Spleen (tissue), 7 donors: ENCODE measurements at regions not wholly inside any gene's neighbourhood (a gene's known extent, or its start where the extent isn't known, plus 50 kb on each side); places are given as distances from the start of the nearest gene placed in this dataset.

Source experiments
- CTCF ChIP-seq, 11 experiments: fragments of 200-600 bp in 7 of 11; fragments of 450-650 bp in 4 of 11; sonication (generic) in 4 of 11; IDR thresholded peaks in 8 of 11; conservative IDR thresholded peaks in 3 of 11; 1 replicate in 7 of 11; 2 replicates in 4 of 11; pipeline versions ENCODE4 v1.4.0 to v1.8.0; 2016 to 2021; ENCODE audit warnings: antibody characterized with exemption in 11 of 11, inconsistent platforms in 4 of 11, mild to moderate bottlenecking in 1 of 11
- POLR2A ChIP-seq, 3 donors: fragments of 450-650 bp; IDR thresholded peaks; one replicate each; pipeline ENCODE4 v1.5.1; 2017; ENCODE audit warnings: antibody characterized with exemption in 3 of 3, mild to moderate bottlenecking in 1 of 3
- POLR2AphosphoS5 ChIP-seq, 3 donors: sonication (generic); formaldehyde crosslinking; IDR thresholded peaks; one replicate each; pipeline ENCODE4 v1.5.1; 2017; ENCODE audit warnings: antibody characterized with exemption in 3 of 3
- donor health status: DM: no; HTN: no; CAD: no; lungs with moderate emphysema.
- donor health status: DM: no; HTN: no; CAD: no.
- donor health status: DM: no; HTN: no; CAD: no.

- TF ChIP-seq POLR2A (IDR thresholded peaks at IDR 0.05) (no peak), CTCF (IDR thresholded peaks at IDR 0.05 in 8 of 11, conservative IDR thresholded peaks at IDR 0.05 in 3 of 11) (no peak), POLR2AphosphoS5 (IDR thresholded peaks at IDR 0.05) (no peak)
Measured at GRCh38 chr1:175857756-175858155, 114.4 kb upstream of the TNR start.
